Bronchial epithelial cell (primary cell): ENCODE measurements at regions not wholly inside any gene's neighbourhood (a gene's known extent, or its start where the extent isn't known, plus 50 kb on each side); places are given as distances from the start of the nearest gene placed in this dataset.

ENCODE experiments used
- DNase-seq: peaks from one replicate; pipeline ENCODE4 v3.0.0-alpha.2; 2010; ENCODE audit warnings: low read depth
- FAIRE-seq: peaks from 2 replicates; lab custom pipeline; 2011; peaks lifted over from hg19 to GRCh38; lab: Jason Lieb, UNC
- H3K27me3 ChIP-seq: 2 replicates; pipeline ENCODE4 v1.5.1; 2011; ENCODE audit warnings: low read length; ENCODE audit not compliant: control insufficient read depth, insufficient read depth
- H3K36me3 ChIP-seq: 2 replicates; pipeline ENCODE4 v1.5.1; 2011; ENCODE audit warnings: low read length; ENCODE audit not compliant: control insufficient read depth, insufficient read depth
- H3K4me3 ChIP-seq: 2 replicates; pipeline ENCODE4 v1.5.1; 2011; ENCODE audit warnings: mild to moderate bottlenecking, low read depth, low read length, control low read depth
- TF ChIP-seq, protein P1 (sequence below): IDR thresholded peaks from 2 replicates; pipeline ENCODE4 v1.5.1; 2011; ENCODE audit warnings: mild to moderate bottlenecking, moderate library complexity, low read length, control low read depth, inconsistent platforms; ENCODE audit not compliant: insufficient read depth, severe bottlenecking

DNA sequence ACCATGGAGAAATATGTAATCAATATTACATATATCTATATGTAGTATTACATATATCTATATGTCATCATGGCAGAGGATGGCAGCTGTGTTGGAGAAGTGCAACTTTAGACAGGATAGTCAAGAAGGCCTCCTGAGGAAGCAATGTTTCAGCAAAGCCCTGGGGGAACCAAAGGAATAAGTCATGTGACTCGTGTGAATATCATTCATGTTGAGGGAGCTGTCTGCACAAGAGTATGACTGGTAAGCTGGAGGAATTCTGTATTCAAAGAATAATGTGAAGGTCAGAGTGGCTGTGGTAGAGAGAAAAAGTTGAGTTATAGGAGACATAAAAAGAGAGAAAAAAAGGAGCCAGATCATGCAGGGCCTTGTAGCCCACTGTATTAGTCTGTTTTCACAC, 92.9 kb upstream of the EDNRA start:
- no peaks in the 10 kb centered on the region for H3K27me3 ChIP-seq
- FAIRE-seq (no peak), DNase-seq (peak; percentile 83)
- TF ChIP-seq, protein P1, sequence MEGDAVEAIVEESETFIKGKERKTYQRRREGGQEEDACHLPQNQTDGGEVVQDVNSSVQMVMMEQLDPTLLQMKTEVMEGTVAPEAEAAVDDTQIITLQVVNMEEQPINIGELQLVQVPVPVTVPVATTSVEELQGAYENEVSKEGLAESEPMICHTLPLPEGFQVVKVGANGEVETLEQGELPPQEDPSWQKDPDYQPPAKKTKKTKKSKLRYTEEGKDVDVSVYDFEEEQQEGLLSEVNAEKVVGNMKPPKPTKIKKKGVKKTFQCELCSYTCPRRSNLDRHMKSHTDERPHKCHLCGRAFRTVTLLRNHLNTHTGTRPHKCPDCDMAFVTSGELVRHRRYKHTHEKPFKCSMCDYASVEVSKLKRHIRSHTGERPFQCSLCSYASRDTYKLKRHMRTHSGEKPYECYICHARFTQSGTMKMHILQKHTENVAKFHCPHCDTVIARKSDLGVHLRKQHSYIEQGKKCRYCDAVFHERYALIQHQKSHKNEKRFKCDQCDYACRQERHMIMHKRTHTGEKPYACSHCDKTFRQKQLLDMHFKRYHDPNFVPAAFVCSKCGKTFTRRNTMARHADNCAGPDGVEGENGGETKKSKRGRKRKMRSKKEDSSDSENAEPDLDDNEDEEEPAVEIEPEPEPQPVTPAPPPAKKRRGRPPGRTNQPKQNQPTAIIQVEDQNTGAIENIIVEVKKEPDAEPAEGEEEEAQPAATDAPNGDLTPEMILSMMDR = no peak
- H3K36me3 ChIP-seq = no peaks in the 10 kb centered on the region
- H3K4me3 ChIP-seq = no peak overlapping the region

GRCh38 chr4:147396105-147396504, 84.8 kb upstream of the EDNRA start:
- no peaks in the 10 kb centered on the region for H3K36me3 ChIP-seq
- no peak overlapping the region for H3K4me3 ChIP-seq
- FAIRE-seq = no peak
- no peak for DNase-seq
- H3K27me3 ChIP-seq = no peaks in the 10 kb centered on the region
- TF ChIP-seq, protein P1 = no peak

DNA sequence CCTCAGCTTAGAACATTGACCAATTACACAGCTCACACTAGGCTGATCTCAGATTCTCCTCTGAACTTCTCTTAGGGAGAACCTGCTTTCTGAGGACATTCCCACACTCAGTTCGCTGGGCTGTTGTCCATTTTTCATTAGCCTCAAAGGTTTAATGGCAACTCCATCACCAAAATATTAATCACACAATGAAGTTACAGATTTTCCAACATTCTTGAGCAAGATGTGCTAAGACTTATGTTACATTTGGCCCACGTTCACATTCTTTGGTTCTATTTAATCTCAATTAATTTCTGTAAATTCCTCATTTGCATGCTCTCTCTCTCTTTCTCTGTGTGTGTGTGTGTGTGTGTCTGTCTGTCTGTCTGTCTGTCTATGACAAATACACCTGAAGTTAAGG, 82.3 kb upstream of the EDNRA start:
- H3K36me3 ChIP-seq = no peaks in the 10 kb centered on the region
- no peak overlapping the region for H3K4me3 ChIP-seq
- TF ChIP-seq, protein P1 = no peak
- no peaks in the 10 kb centered on the region for H3K27me3 ChIP-seq
- DNase-seq (no peak), FAIRE-seq (no peak)

DNA sequence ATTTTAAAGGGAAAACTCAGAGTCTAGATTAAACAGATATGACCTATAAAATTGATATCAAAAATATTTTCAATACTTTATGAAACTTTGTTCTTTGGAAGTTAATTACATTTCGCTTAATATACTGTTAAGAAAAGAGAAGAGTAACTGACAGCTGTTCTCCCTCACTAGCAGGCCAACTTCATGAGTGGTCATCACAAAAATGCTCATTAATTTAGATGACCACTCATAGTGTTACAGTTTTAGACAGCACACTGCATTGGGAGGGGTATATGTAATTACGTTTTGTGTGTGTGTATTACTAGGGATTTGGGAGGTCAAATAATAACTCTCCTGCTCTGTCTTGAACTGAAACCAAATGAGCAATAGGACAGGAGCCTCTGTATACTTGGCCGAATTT, 80.2 kb upstream of the EDNRA start:
- H3K27me3 ChIP-seq = no peaks in the 10 kb centered on the region
- H3K4me3 ChIP-seq = no peak overlapping the region
- TF ChIP-seq, protein P1 = no peak
- DNase-seq (no peak), FAIRE-seq (no peak)
- no peaks in the 10 kb centered on the region for H3K36me3 ChIP-seq

DNA sequence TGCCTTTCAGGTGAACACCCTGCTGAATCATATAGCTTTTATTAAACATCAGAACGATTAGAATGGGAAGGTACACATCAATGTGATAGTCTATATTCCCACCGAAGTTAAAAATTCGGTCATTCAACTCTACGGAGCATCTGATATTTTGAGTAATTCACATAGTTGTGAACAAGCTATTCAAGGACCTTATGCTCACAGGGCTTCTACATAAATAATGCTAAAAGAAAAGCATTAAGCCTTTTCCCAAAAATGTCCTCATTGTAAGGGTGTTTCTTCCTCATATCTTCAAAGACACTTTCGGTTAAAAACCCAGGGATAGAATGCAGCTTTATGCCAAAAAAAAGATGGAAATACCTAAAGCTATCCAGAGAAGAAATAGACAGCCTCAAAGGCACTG, 79.7 kb upstream of the EDNRA start:
- no peaks in the 10 kb centered on the region for H3K36me3 ChIP-seq
- FAIRE-seq (no peak), DNase-seq (no peak)
- H3K4me3 ChIP-seq = no peak overlapping the region
- no peaks in the 10 kb centered on the region for H3K27me3 ChIP-seq
- TF ChIP-seq, protein P1 = no peak

GRCh38 chr4:147407261-147408045, 73.4 kb upstream of the EDNRA start:
- no peak for FAIRE-seq
- H3K27me3 ChIP-seq = no peaks in the 10 kb centered on the region
- TF ChIP-seq, protein P1 = peak; percentile 42

More at GRCh38 chr4:147407261-147408045, 73.4 kb upstream of the EDNRA start:
- Histone ChIP-seq H3K4me3 (no peak overlapping the region), H3K36me3 (no peaks in the 10 kb centered on the region)
- DNase-seq = no peak
